Calu3 (cell line): ENCODE measurements at regions not wholly inside any gene's neighbourhood (a gene's known extent, or its start where the extent isn't known, plus 50 kb on each side); places are given as distances from the start of the nearest gene placed in this dataset.

Source experiments
- BruUV-seq: library from RNA; stranded (reverse); fragments of 400-500 nt; replicated peaks from 2 replicates; lab custom pipeline; 2021; lab: Mats Ljungman, UMichigan
- CTCF ChIA-PET: fragments of 300-600 bp; sonication (Branson Sonifier 250); formaldehyde crosslinking; loops from one replicate; lab custom pipeline; 2022; ENCODE audit warnings: antibody characterized with exemption; lab: Charles Lee
- DNase-seq: peaks from one replicate; pipeline ENCODE4 v3.0.0; 2022
- H3K27ac Mint-ChIP-seq: one replicate; pipeline ENCODE4 v1.8.0; 2022; ENCODE audit warnings: mixed read lengths; ENCODE audit not compliant: unreplicated experiment
- H3K27me3 Mint-ChIP-seq: one replicate; pipeline ENCODE4 v1.8.0; 2022; ENCODE audit warnings: mixed read lengths; ENCODE audit not compliant: unreplicated experiment
- H3K36me3 Mint-ChIP-seq: one replicate; pipeline ENCODE4 v1.8.0; 2022; ENCODE audit warnings: mild to moderate bottlenecking, moderate library complexity, mixed read lengths; ENCODE audit not compliant: insufficient read depth, unreplicated experiment
- H3K4me1 Mint-ChIP-seq: one replicate; pipeline ENCODE4 v1.8.0; 2022; ENCODE audit warnings: mild to moderate bottlenecking, low read depth, mixed read lengths; ENCODE audit not compliant: unreplicated experiment
- H3K4me3 Mint-ChIP-seq: one replicate; pipeline ENCODE4 v1.8.0; 2022; ENCODE audit warnings: mild to moderate bottlenecking, low read depth, moderate library complexity, mixed read lengths; ENCODE audit not compliant: unreplicated experiment
- H3K9me3 Mint-ChIP-seq: one replicate; pipeline ENCODE4 v1.8.0; 2022; ENCODE audit warnings: low read depth, mixed read lengths; ENCODE audit not compliant: unreplicated experiment
- intact Hi-C: fragments of 100-400 bp; cut with micrococcal nuclease; formaldehyde crosslinking; loops from one replicate; pipeline ENCODE4 v1.10.0; 2022; ENCODE audit not compliant: unreplicated experiment
- TF ChIP-seq, protein P1 (sequence below): fragments of 200-600 bp; IDR thresholded peaks from one replicate; pipeline ENCODE4 v1.8.0; 2022; ENCODE audit warnings: antibody characterized with exemption; ENCODE audit not compliant: unreplicated experiment

DNA sequence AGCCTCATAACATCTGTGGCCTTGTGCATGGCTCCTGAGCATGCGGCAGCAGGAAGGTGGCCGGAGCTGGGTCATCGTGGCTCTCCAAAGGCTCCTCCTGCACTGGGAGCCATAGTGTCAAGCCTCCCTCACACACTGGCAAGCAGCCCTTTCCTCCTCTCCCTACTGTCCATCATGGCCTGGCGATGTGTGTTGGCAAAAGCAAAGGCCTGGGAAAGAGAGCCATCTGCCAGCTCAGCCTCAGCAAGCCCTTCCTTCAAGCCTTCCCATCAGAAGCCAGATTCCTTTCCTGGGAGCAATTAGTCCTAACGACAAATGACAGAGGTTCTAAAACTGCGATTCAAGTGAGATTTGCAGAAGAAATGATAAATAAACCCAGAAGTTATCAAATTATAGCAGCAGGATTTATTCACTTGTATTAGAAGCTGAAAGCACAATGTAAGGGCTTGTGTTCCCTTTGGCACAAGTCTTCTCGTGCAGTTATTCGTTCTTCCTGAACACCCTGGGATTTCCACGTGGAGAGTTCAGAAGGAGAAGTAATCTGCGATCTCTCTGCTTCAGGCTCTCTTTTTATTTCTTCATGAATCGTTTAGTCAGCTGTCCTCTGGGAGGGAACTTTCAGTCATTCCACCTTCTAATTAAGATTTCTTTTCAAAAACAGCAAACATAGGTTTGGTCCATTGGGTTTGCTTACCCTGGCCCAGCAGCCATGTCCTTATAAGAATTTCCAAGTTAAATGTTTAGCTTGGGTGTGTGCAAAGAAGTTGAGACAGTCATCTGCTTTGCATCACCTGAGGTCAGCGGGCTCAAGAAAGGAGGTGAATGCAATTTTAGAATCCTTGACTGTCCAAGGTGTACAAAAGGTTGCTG lies 110.3 kb upstream of the TMC3 start:
- BruUV-seq: no TSS peak
- TF ChIP-seq, protein P1, sequence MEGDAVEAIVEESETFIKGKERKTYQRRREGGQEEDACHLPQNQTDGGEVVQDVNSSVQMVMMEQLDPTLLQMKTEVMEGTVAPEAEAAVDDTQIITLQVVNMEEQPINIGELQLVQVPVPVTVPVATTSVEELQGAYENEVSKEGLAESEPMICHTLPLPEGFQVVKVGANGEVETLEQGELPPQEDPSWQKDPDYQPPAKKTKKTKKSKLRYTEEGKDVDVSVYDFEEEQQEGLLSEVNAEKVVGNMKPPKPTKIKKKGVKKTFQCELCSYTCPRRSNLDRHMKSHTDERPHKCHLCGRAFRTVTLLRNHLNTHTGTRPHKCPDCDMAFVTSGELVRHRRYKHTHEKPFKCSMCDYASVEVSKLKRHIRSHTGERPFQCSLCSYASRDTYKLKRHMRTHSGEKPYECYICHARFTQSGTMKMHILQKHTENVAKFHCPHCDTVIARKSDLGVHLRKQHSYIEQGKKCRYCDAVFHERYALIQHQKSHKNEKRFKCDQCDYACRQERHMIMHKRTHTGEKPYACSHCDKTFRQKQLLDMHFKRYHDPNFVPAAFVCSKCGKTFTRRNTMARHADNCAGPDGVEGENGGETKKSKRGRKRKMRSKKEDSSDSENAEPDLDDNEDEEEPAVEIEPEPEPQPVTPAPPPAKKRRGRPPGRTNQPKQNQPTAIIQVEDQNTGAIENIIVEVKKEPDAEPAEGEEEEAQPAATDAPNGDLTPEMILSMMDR: no peak
- CTCF ChIA-PET: interaction anchor here (0.8 kb wide), 1 partner anchor 11 kb away, joined by 3 read pairs; no protein-coding TSS in a partner anchor
- Mint-ChIP-seq H3K27me3 (peaks cover 31% of the 10 kb centered on the region), H3K36me3 (no peaks in the 10 kb centered on the region), H3K4me3 (no peak overlapping the region), H3K4me1 (no peaks in the 10 kb centered on the region), H3K9me3 (no peaks in the 10 kb centered on the region), H3K27ac (no peak overlapping the region)
- intact Hi-C loops: loop anchor here (5.0 kb wide), 2 partner anchors 563 to 713 kb away; partner anchors contain the start of gene MEX3B
- no peak for DNase-seq

GRCh38 chr15:81483496-81483895 lies 109.5 kb upstream of the TMC3 start:
- no peaks in the 10 kb centered on the region for H3K9me3 Mint-ChIP-seq
- CTCF ChIA-PET: interaction anchor here (0.8 kb wide), 1 partner anchor 10 kb away, joined by 3 read pairs; no protein-coding TSS in a partner anchor
- H3K27ac Mint-ChIP-seq: no peak overlapping the region
- H3K36me3 Mint-ChIP-seq: no peaks in the 10 kb centered on the region
- intact Hi-C loops: loop anchor here (5.0 kb wide), 2 partner anchors 564 to 714 kb away; partner anchors contain the start of gene MEX3B
- no TSS peak for BruUV-seq
- TF ChIP-seq, protein P1: no peak
- peaks cover 31% of the 10 kb centered on the region for H3K27me3 Mint-ChIP-seq
- no peak for DNase-seq
- no peaks in the 10 kb centered on the region for H3K4me1 Mint-ChIP-seq
- no peak overlapping the region for H3K4me3 Mint-ChIP-seq

DNA sequence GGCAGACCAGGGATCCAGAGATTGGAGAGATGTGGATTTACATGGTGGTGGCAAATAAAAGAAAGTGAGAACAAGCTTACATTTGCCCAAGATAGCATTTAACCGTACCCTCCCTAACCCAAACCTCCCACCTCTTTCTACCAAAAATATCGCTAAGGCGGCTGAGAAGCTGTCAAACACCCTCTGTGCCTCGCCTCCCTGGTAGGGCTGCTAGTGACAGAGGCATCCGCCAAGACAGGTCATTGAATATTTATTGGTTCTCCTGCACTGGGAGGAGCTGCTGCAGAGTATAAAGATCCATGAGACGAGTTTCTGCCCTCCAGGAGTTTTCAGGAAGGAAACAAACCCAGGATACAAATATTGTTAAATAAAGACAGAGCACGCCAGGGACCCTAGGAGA lies 107.3 kb upstream of the TMC3 start:
- Mint-ChIP-seq H3K4me1 (no peaks in the 10 kb centered on the region), H3K27me3 (peaks cover 15% of the 10 kb centered on the region), H3K36me3 (no peaks in the 10 kb centered on the region), H3K27ac (no peak overlapping the region), H3K9me3 (no peaks in the 10 kb centered on the region), H3K4me3 (no peak overlapping the region)
- no peak for DNase-seq
- BruUV-seq: no TSS peak
- intact Hi-C loops: loop anchor here (2.0 to 5.0 kb wide), 3 partner anchors 566 to 716 kb away; partner anchors contain the start of gene MEX3B
- CTCF ChIA-PET: interaction anchor here (0.9 kb wide), 1 partner anchor 624 kb away, joined by 3 read pairs; no protein-coding TSS in a partner anchor
- TF ChIP-seq, protein P1: no peak

DNA sequence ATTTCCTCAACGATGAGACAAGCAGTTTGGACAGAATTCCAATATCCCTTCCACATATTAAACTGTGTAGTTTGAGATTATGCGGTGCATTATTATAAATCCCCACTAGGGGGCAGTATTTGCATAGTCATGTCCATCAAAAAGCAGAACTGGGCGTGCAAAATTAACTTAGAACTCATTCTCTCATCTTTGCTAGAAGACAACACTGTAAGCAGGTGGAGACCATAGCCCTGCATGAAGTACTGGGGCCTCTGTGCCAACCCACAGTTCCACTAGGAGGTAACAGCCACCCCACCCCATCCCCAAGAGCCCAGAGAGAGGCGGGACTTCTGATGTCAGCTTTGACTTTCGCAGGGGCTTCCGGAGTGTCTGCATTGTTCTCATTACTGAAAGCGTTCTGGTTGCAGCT lies 106.6 kb upstream of the TMC3 start:
- Mint-ChIP-seq H3K4me3 (no peak overlapping the region), H3K27ac (no peak overlapping the region), H3K4me1 (no peaks in the 10 kb centered on the region), H3K9me3 (no peaks in the 10 kb centered on the region), H3K27me3 (peaks cover 14% of the 10 kb centered on the region), H3K36me3 (no peaks in the 10 kb centered on the region)
- DNase-seq: peak; percentile 70
- TF ChIP-seq, protein P1: peak; percentile 67
- no TSS peak for BruUV-seq
- intact Hi-C loops: loop anchor here (1.0 to 5.0 kb wide), 4 partner anchors 459 to 717 kb away; partner anchors contain the start of gene MEX3B
- CTCF ChIA-PET: no interaction called here
